ENCODE measurements at regions not wholly inside any gene's neighbourhood (a gene's known extent, or its start where the extent isn't known, plus 50 kb on each side); places are given as distances from the start of the nearest gene placed in this dataset.

DNA sequence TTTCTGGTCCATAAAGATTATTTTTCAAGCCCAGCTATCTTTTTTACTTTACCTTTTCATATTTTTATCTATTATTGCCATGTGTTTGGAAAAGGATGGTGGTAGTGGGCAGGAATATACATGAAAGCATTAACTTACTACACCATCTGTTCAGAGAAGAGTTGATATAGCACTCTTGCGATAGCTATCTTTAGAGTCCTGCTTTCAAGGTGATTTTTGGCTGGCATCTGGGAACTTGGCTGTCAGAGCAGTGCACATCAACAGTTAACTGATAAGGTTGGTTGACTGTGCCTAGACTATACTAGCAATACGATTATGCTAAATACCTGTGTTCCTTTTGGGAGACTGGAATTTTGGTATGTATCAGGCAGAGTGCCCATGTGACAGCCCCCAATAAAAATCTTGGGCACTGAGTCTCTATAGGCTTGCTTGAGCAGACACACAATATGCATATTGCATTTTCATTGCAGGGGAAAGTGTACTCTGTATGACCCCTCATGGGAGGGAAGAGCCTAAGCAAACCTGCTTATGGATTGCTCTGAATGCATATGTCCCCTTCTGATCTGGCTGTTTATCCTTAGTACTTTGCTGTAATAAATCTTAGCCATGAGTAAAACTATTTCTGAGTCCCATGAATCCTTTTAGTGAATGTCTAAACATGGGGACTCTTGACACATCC is 227.6 kb upstream of the C9orf72 start:
- ChIA-PET POLR2A (no interaction called here), CTCF (interaction anchor here (0.7 to 1.2 kb wide), 3 partner anchors 10 to 377 kb away, joined by 3 to 4 read pairs (median 4); no protein-coding TSS in a partner anchor)
- H3K4me1 ChIP-seq (ENCODE audit: control insufficient read depth, insufficient read depth, low read length) = no peaks in the 10 kb centered on the region
- no peaks in the 10 kb centered on the region for H3K36me3 ChIP-seq (ENCODE audit: control insufficient read depth in 2 of 2, insufficient read depth in 1 of 2, low read length in 2 of 2)
- TF ChIP-seq ZNF529 (tag by site-specific recombination; IDR thresholded peaks at IDR 0.05; ENCODE audit: insufficient replicate concordance) (no peak), KLF9 (tag by site-specific recombination; IDR thresholded peaks at IDR 0.05; ENCODE audit: low read depth) (no peak), ZNF155 (tag by site-specific recombination; IDR thresholded peaks at IDR 0.05) (no peak), ZNF561 (tag by site-specific recombination; IDR thresholded peaks at IDR 0.05; ENCODE audit: borderline replicate concordance) (no peak), ZNF292 (tag by site-specific recombination; IDR thresholded peaks at IDR 0.05; ENCODE audit: borderline replicate concordance, low read depth) (no peak), ZNF391 (tag by site-specific recombination; IDR thresholded peaks at IDR 0.05; ENCODE audit: borderline replicate concordance, low read depth) (no peak), ZNF660 (tag by site-specific recombination; IDR thresholded peaks at IDR 0.05) (no peak), ZNF2 (tag by site-specific recombination; IDR thresholded peaks at IDR 0.05) (no peak), ZNF354C (tag by site-specific recombination; IDR thresholded peaks at IDR 0.05; ENCODE audit: borderline replicate concordance, low read depth) (no peak), ZNF23 (tag by site-specific recombination; IDR thresholded peaks at IDR 0.05; ENCODE audit: borderline replicate concordance) (no peak), ZFP37 (tag by site-specific recombination; IDR thresholded peaks at IDR 0.05) (no peak), ZNF140 (tag by site-specific recombination; IDR thresholded peaks at IDR 0.05) (no peak), ZNF664 (tag by site-specific recombination; IDR thresholded peaks at IDR 0.05) (no peak), ZNF366 (tag by site-specific recombination; conservative IDR thresholded peaks at IDR 0.05) (no peak)
- TF ChIP-seq, protein P1, sequence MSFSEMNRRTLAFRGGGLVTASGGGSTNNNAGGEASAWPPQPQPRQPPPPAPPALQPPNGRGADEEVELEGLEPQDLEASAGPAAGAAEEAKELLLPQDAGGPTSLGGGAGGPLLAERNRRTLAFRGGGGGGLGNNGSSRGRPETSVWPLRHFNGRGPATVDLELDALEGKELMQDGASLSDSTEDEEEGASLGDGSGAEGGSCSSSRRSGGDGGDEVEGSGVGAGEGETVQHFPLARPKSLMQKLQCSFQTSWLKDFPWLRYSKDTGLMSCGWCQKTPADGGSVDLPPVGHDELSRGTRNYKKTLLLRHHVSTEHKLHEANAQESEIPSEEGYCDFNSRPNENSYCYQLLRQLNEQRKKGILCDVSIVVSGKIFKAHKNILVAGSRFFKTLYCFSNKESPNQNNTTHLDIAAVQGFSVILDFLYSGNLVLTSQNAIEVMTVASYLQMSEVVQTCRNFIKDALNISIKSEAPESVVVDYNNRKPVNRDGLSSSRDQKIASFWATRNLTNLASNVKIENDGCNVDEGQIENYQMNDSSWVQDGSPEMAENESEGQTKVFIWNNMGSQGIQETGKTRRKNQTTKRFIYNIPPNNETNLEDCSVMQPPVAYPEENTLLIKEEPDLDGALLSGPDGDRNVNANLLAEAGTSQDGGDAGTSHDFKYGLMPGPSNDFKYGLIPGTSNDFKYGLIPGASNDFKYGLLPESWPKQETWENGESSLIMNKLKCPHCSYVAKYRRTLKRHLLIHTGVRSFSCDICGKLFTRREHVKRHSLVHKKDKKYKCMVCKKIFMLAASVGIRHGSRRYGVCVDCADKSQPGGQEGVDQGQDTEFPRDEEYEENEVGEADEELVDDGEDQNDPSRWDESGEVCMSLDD (tag by site-specific recombination; IDR thresholded peaks at IDR 0.05) = no peak
- TF ChIP-seq, protein P2, sequence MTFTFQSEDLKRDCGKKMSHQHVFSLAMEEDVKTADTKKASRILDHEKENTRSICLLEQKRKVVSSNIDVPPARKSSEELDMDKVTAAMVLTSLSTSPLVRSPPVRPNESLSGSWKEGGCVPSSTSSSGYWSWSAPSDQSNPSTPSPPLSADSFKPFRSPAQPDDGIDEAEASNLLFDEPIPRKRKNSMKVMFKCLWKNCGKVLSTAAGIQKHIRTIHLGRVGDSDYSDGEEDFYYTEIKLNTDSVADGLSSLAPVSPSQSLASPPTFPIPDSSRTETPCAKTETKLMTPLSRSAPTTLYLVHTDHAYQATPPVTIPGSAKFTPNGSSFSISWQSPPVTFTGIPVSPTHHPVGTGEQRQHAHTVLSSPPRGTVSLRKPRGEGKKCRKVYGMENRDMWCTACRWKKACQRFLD (tag by site-specific recombination; IDR thresholded peaks at IDR 0.05) = no peak
- TF ChIP-seq, protein P3, sequence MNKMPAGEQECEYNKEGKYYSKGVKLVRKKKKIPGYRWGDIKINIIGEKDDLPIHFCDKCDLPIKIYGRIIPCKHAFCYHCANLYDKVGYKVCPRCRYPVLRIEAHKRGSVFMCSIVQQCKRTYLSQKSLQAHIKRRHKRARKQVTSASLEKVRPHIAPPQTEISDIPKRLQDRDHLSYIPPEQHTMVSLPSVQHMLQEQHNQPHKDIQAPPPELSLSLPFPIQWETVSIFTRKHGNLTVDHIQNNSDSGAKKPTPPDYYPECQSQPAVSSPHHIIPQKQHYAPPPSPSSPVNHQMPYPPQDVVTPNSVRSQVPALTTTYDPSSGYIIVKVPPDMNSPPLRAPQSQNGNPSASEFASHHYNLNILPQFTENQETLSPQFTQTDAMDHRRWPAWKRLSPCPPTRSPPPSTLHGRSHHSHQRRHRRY (tag by site-specific recombination; IDR thresholded peaks at IDR 0.05) = no peak
- TF ChIP-seq, protein P4, sequence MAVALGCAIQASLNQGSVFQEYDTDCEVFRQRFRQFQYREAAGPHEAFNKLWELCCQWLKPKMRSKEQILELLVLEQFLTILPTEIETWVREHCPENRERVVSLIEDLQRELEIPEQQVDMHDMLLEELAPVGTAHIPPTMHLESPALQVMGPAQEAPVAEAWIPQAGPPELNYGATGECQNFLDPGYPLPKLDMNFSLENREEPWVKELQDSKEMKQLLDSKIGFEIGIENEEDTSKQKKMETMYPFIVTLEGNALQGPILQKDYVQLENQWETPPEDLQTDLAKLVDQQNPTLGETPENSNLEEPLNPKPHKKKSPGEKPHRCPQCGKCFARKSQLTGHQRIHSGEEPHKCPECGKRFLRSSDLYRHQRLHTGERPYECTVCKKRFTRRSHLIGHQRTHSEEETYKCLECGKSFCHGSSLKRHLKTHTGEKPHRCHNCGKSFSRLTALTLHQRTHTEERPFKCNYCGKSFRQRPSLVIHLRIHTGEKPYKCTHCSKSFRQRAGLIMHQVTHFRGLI (tag by site-specific recombination; IDR thresholded peaks at IDR 0.05) = no peak
- H3K9me3 ChIP-seq (ENCODE audit: control insufficient read depth, insufficient read depth, low read depth, low read length) = no peaks in the 10 kb centered on the region
- H3K4me3 ChIP-seq (ENCODE audit: low read depth, low read length) = no peak overlapping the region
- no peak overlapping the region for H3K27ac ChIP-seq (ENCODE audit: extremely low read depth, low read depth, low read length)

DNA sequence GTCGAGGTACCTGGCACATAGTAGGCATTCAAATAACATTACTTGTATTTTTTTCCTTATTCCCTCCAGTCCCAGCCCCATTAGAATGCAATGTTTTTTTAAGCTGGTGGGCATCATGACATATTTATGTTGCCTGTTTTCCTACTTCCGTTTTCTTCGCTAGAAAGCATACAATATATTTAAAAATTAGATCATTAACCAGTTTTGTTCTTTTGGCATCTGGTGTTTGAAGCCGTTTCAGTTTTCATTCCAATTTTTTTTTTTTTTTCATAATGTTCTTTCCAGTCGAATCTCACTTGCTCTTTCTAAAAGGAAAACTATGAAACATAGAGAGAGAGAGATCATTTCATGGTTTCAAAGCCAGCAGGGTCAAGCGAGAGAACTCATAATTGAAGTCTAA is 228.3 kb upstream of the C9orf72 start:
- Histone ChIP-seq H3K9me3 (ENCODE audit: control insufficient read depth, insufficient read depth, low read depth, low read length) (no peaks in the 10 kb centered on the region), H3K4me1 (ENCODE audit: control insufficient read depth, insufficient read depth, low read length) (no peaks in the 10 kb centered on the region), H3K27ac (ENCODE audit: extremely low read depth, low read depth, low read length) (no peak overlapping the region), H3K36me3 (ENCODE audit: control insufficient read depth in 2 of 2, insufficient read depth in 1 of 2, low read length in 2 of 2) (no peaks in the 10 kb centered on the region), H3K4me3 (ENCODE audit: low read depth, low read length) (no peak overlapping the region)
- ChIA-PET CTCF (interaction anchor here (0.7 kb wide), 1 partner anchor 9 kb away, joined by 4 read pairs; no protein-coding TSS in a partner anchor), POLR2A (no interaction called here)
- TF ChIP-seq ZNF24 (tag by site-specific recombination; IDR thresholded peaks at IDR 0.05) (no peak), ZNF266 (tag by site-specific recombination; IDR thresholded peaks at IDR 0.05; ENCODE audit: low read depth) (no peak), HOXD13 (CRISPR knock-in tag; IDR thresholded peaks at IDR 0.05; ENCODE audit: borderline replicate concordance) (no peak), MZF1 (tag by site-specific recombination; IDR thresholded peaks at IDR 0.05; ENCODE audit: borderline replicate concordance) (no peak)
- TF ChIP-seq, protein P5, sequence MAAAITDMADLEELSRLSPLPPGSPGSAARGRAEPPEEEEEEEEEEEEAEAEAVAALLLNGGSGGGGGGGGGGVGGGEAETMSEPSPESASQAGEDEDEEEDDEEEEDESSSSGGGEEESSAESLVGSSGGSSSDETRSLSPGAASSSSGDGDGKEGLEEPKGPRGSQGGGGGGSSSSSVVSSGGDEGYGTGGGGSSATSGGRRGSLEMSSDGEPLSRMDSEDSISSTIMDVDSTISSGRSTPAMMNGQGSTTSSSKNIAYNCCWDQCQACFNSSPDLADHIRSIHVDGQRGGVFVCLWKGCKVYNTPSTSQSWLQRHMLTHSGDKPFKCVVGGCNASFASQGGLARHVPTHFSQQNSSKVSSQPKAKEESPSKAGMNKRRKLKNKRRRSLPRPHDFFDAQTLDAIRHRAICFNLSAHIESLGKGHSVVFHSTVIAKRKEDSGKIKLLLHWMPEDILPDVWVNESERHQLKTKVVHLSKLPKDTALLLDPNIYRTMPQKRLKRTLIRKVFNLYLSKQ (tag by site-specific recombination; IDR thresholded peaks at IDR 0.05; ENCODE audit: borderline replicate concordance) = no peak
- TF ChIP-seq, protein P6, sequence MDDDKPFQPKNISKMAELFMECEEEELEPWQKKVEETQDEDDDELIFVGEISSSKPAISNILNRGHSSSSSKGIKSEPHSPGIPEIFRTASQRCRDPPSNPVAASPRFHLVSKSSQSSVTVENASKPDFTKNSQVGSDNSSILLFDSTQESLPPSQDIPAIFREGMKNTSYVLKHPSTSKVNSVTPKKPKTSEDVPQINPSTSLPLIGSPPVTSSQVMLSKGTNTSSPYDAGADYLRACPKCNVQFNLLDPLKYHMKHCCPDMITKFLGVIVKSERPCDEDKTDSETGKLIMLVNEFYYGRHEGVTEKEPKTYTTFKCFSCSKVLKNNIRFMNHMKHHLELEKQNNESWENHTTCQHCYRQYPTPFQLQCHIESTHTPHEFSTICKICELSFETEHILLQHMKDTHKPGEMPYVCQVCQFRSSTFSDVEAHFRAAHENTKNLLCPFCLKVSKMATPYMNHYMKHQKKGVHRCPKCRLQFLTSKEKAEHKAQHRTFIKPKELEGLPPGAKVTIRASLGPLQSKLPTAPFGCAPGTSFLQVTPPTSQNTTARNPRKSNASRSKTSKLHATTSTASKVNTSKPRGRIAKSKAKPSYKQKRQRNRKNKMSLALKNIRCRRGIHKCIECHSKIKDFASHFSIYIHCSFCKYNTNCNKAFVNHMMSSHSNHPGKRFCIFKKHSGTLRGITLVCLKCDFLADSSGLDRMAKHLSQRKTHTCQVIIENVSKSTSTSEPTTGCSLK (tag by site-specific recombination; IDR thresholded peaks at IDR 0.05) = no peak

Data from HEK293 (cell line).